Peyer's patch (tissue), 4 donors: ENCODE measurements at regions not wholly inside any gene's neighbourhood (a gene's known extent, or its start where the extent isn't known, plus 50 kb on each side); places are given as distances from the start of the nearest gene placed in this dataset.
"Not testable (repeated sequence)": the region's sequence is repeated elsewhere in the genome, so short reads cannot be mapped to it uniquely, and the experiment has no call there.

ENCODE experiments used
- CTCF ChIP-seq, 6 experiments: fragments of 450-650 bp in 4 of 6; fragments of 200-600 bp in 2 of 6; sonication (generic) in 1 of 6; IDR thresholded peaks; one replicate each; pipeline ENCODE4 v1.5.1; 2017 to 2019; ENCODE audit warnings: antibody characterized with exemption in 6 of 6, mild to moderate bottlenecking in 3 of 6, moderate library complexity in 1 of 6
- POLR2A ChIP-seq, 2 donors: fragments of 450-650 bp; IDR thresholded peaks; one replicate each; pipeline ENCODE4 v1.5.1; 2017; ENCODE audit warnings: antibody characterized with exemption in 2 of 2, mild to moderate bottlenecking in 2 of 2, moderate library complexity in 2 of 2

GRCh38 chr9:63390897-63391296 lies 1894.1 kb downstream of the FOXD4L5 start:
- not testable (repeated sequence) for TF ChIP-seq POLR2A, CTCF (IDR thresholded peaks at IDR 0.05)
